HL-60 (cell line): ENCODE measurements at regions not wholly inside any gene's neighbourhood (a gene's known extent, or its start where the extent isn't known, plus 50 kb on each side); places are given as distances from the start of the nearest gene placed in this dataset.

Experiments used
- GABPA ChIP-seq: IDR thresholded peaks from 2 replicates; pipeline ENCODE4 v1.6.1; 2012; ENCODE audit warnings: low read depth
- POLR2AphosphoS5 ChIP-seq: IDR thresholded peaks from 2 replicates; pipeline ENCODE4 v1.6.1; 2012; ENCODE audit warnings: low read depth
- TF ChIP-seq, protein P1 (sequence below): IDR thresholded peaks from one replicate; pipeline ENCODE4 v1.5.1; 2011; ENCODE audit warnings: low read length, control low read depth, inconsistent platforms; ENCODE audit not compliant: insufficient read depth
- TF ChIP-seq, protein P2 (sequence below): IDR thresholded peaks from 2 replicates; pipeline ENCODE4 v1.6.1; 2012; ENCODE audit warnings: low read depth; ENCODE audit not compliant: insufficient replicate concordance

- TF ChIP-seq, protein P1, sequence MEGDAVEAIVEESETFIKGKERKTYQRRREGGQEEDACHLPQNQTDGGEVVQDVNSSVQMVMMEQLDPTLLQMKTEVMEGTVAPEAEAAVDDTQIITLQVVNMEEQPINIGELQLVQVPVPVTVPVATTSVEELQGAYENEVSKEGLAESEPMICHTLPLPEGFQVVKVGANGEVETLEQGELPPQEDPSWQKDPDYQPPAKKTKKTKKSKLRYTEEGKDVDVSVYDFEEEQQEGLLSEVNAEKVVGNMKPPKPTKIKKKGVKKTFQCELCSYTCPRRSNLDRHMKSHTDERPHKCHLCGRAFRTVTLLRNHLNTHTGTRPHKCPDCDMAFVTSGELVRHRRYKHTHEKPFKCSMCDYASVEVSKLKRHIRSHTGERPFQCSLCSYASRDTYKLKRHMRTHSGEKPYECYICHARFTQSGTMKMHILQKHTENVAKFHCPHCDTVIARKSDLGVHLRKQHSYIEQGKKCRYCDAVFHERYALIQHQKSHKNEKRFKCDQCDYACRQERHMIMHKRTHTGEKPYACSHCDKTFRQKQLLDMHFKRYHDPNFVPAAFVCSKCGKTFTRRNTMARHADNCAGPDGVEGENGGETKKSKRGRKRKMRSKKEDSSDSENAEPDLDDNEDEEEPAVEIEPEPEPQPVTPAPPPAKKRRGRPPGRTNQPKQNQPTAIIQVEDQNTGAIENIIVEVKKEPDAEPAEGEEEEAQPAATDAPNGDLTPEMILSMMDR, result no peak
- TF ChIP-seq, protein P2, sequence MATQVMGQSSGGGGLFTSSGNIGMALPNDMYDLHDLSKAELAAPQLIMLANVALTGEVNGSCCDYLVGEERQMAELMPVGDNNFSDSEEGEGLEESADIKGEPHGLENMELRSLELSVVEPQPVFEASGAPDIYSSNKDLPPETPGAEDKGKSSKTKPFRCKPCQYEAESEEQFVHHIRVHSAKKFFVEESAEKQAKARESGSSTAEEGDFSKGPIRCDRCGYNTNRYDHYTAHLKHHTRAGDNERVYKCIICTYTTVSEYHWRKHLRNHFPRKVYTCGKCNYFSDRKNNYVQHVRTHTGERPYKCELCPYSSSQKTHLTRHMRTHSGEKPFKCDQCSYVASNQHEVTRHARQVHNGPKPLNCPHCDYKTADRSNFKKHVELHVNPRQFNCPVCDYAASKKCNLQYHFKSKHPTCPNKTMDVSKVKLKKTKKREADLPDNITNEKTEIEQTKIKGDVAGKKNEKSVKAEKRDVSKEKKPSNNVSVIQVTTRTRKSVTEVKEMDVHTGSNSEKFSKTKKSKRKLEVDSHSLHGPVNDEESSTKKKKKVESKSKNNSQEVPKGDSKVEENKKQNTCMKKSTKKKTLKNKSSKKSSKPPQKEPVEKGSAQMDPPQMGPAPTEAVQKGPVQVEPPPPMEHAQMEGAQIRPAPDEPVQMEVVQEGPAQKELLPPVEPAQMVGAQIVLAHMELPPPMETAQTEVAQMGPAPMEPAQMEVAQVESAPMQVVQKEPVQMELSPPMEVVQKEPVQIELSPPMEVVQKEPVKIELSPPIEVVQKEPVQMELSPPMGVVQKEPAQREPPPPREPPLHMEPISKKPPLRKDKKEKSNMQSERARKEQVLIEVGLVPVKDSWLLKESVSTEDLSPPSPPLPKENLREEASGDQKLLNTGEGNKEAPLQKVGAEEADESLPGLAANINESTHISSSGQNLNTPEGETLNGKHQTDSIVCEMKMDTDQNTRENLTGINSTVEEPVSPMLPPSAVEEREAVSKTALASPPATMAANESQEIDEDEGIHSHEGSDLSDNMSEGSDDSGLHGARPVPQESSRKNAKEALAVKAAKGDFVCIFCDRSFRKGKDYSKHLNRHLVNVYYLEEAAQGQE, result no peak
- TF ChIP-seq POLR2AphosphoS5 (no peak), GABPA (no peak)
These were observed 302.6 kb downstream of the ENC1 start for GRCh38 chr5:74337984-74338310.
